Keratinocyte (primary cell): ENCODE measurements at regions not wholly inside any gene's neighbourhood (a gene's known extent, or its start where the extent isn't known, plus 50 kb on each side); places are given as distances from the start of the nearest gene placed in this dataset.
"Not testable (repeated sequence)": the region's sequence is repeated elsewhere in the genome, so short reads cannot be mapped to it uniquely, and the experiment has no call there.

Experiments used
- DNase-seq: peaks from one replicate; pipeline ENCODE4 v3.0.0-alpha.2; 2011; ENCODE audit warnings: low read depth, missing footprints, low spot score
- FAIRE-seq: peaks from 2 replicates; lab custom pipeline; 2011; peaks lifted over from hg19 to GRCh38; lab: Jason Lieb, UNC
- H2AFZ ChIP-seq: 2 replicates; pipeline ENCODE4 v1.6.0; 2012; ENCODE audit warnings: low read length, control low read depth, inconsistent platforms; ENCODE audit not compliant: control insufficient read depth
- H3K27ac ChIP-seq: 2 replicates; pipeline ENCODE4 v1.5.1; 2011; ENCODE audit warnings: low read length; ENCODE audit not compliant: control insufficient read depth, insufficient read depth
- H3K27me3 ChIP-seq: 3 replicates; pipeline ENCODE4 v1.6.0; 2011; ENCODE audit warnings: low read length; ENCODE audit not compliant: control insufficient read depth, insufficient read depth; ENCODE audit errors: extremely low read depth
- H3K36me3 ChIP-seq, 2 experiments: 2 replicates in 1 of 2; 3 replicates in 1 of 2; pipeline ENCODE4 v1.5.1; 2011; ENCODE audit warnings: low read length in 2 of 2, mild to moderate bottlenecking in 1 of 2; ENCODE audit not compliant: control insufficient read depth in 2 of 2, insufficient read depth in 2 of 2; ENCODE audit errors: extremely low read depth in 1 of 2
- H3K4me1 ChIP-seq: 3 replicates; pipeline ENCODE4 v1.5.1; 2011; ENCODE audit warnings: low read length; ENCODE audit not compliant: control insufficient read depth, insufficient read depth; ENCODE audit errors: extremely low read depth
- H3K4me2 ChIP-seq: 3 replicates; pipeline ENCODE4 v1.6.0; 2011; ENCODE audit warnings: low read depth, low read length; ENCODE audit not compliant: control insufficient read depth, insufficient read depth; ENCODE audit errors: extremely low read depth
- H3K4me3 ChIP-seq, 3 experiments: fragments of 200-600 bp in 1 of 3; sonication (generic) in 1 of 3; 2 replicates in 2 of 3; 3 replicates in 1 of 3; pipeline ENCODE4 v1.5.1; 2011 to 2016; ENCODE audit warnings: low read length in 3 of 3, mild to moderate bottlenecking in 3 of 3, control low read depth in 2 of 3, inconsistent platforms in 1 of 3, low read depth in 1 of 3, mixed read lengths in 1 of 3, mixed run types in 1 of 3, moderate library complexity in 1 of 3; ENCODE audit not compliant: control insufficient read depth in 2 of 3, insufficient read depth in 2 of 3; ENCODE audit errors: extremely low read depth in 1 of 3
- H3K79me2 ChIP-seq: 2 replicates; pipeline ENCODE4 v1.6.0; 2012; ENCODE audit warnings: low read length; ENCODE audit not compliant: control insufficient read depth, insufficient read depth
- H3K9ac ChIP-seq: 3 replicates; pipeline ENCODE4 v1.6.0; 2011; ENCODE audit warnings: low read length; ENCODE audit not compliant: control insufficient read depth, insufficient read depth; ENCODE audit errors: extremely low read depth
- H3K9me1 ChIP-seq: 3 replicates; pipeline ENCODE4 v1.6.0; 2011; ENCODE audit warnings: low read length; ENCODE audit not compliant: control insufficient read depth, insufficient read depth; ENCODE audit errors: extremely low read depth
- H3K9me3 ChIP-seq: 2 replicates; pipeline ENCODE4 v1.5.1; 2012; ENCODE audit warnings: low read depth, low read length; ENCODE audit not compliant: control insufficient read depth
- H4K20me1 ChIP-seq: 3 replicates; pipeline ENCODE4 v1.6.0; 2011; ENCODE audit warnings: low read length; ENCODE audit not compliant: control insufficient read depth, insufficient read depth; ENCODE audit errors: extremely low read depth
- EZH2 ChIP-seq: IDR thresholded peaks from one replicate; pipeline ENCODE4 v1.6.1; 2012; ENCODE audit warnings: inconsistent platforms, mild to moderate bottlenecking, low read length, moderate library complexity
- dilution Hi-C: fragments of 300-500 bp; cut with MboI; formaldehyde crosslinking; loops from one replicate; pipeline ENCODE4 v1.7.0; 2020; ENCODE audit warnings: low sequenced_read_pairs; ENCODE audit not compliant: extremely low pct_ligation_motif_present
- TF ChIP-seq, protein P1 (sequence below), 3 experiments: IDR thresholded peaks in 1 of 3; conservative IDR thresholded peaks in 1 of 3; optimal IDR thresholded peaks in 1 of 3; 2 replicates in 2 of 3; 3 replicates in 1 of 3; pipeline versions ENCODE3 to v1.5.1; 2011; ENCODE audit warnings: low read length in 3 of 3, mild to moderate bottlenecking in 3 of 3, moderate library complexity in 2 of 3, control low read depth in 1 of 3, inconsistent platforms in 1 of 3; ENCODE audit not compliant: insufficient read depth in 2 of 3; ENCODE audit errors: extremely low read depth in 1 of 3

DNA sequence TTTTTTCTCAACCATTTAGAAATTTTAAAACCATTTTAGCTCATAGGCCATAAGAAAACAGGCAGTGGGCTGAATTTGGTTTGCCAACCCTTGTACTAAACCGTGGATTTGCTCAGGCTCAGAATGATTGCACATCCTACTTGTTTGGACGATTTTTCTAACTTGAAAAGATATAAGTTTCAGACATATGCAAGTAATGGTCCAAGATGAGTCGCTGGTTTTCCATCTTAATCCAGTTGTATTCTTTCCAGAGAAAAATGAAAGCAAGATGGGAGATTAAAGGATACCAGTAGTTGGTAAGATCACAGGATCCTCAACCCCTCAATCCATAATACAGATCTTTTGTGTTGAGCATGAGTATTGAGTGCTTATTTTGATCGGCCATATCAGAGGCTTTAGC lies 250.9 kb downstream of the TINAG start:
- no peaks in the 10 kb centered on the region for H3K9me3 ChIP-seq
- no peaks in the 10 kb centered on the region for H3K79me2 ChIP-seq
- no peak overlapping the region for H3K27ac ChIP-seq
- FAIRE-seq (no peak), DNase-seq (no peak)
- no peak overlapping the region for H3K4me2 ChIP-seq
- no peaks in the 10 kb centered on the region for H3K9me1 ChIP-seq
- dilution Hi-C loops, result no loop called here
- H4K20me1 ChIP-seq, result no peaks in the 10 kb centered on the region
- no peaks in the 10 kb centered on the region for H3K4me1 ChIP-seq
- no peaks in the 10 kb centered on the region for H3K36me3 ChIP-seq
- no peak overlapping the region for H3K9ac ChIP-seq
- H3K4me3 ChIP-seq, result no peak overlapping the region
- H3K27me3 ChIP-seq, result no peaks in the 10 kb centered on the region
- TF ChIP-seq, protein P1, sequence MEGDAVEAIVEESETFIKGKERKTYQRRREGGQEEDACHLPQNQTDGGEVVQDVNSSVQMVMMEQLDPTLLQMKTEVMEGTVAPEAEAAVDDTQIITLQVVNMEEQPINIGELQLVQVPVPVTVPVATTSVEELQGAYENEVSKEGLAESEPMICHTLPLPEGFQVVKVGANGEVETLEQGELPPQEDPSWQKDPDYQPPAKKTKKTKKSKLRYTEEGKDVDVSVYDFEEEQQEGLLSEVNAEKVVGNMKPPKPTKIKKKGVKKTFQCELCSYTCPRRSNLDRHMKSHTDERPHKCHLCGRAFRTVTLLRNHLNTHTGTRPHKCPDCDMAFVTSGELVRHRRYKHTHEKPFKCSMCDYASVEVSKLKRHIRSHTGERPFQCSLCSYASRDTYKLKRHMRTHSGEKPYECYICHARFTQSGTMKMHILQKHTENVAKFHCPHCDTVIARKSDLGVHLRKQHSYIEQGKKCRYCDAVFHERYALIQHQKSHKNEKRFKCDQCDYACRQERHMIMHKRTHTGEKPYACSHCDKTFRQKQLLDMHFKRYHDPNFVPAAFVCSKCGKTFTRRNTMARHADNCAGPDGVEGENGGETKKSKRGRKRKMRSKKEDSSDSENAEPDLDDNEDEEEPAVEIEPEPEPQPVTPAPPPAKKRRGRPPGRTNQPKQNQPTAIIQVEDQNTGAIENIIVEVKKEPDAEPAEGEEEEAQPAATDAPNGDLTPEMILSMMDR (optimal IDR thresholded peaks at IDR 0.05 in 1 of 3, IDR thresholded peaks at IDR 0.05 in 1 of 3, conservative IDR thresholded peaks at IDR 0.05 in 1 of 3; ENCODE audit: extremely low read depth in 1 of 3, insufficient read depth in 2 of 3, low read length in 3 of 3), result no peak
- no peak for TF ChIP-seq EZH2
- no peak overlapping the region for H2AFZ ChIP-seq

DNA sequence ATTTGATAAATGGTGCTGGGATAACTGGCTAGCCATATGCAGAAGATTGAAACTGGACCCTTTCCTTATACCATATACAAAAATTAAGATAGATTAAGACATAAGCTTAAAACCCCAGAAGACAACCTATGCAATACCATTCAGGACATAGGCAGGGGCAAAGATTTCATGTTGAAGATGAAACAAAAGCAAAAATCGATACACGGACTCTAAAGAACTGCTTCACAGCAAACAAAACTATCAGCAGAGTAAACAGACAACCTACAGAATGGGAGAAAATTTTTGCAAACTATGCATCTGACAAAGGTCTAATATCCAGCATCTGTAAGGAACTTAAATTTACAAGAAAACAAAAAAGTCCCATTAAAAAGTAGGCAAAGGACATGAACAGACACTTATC lies 255.9 kb downstream of the TINAG start:
- DNase-seq, H3K4me2 ChIP-seq, H3K79me2 ChIP-seq, H2AFZ ChIP-seq, dilution Hi-C loops, H4K20me1 ChIP-seq, H3K4me3 ChIP-seq, H3K9me3 ChIP-seq, H3K9ac ChIP-seq, H3K27me3 ChIP-seq, H3K9me1 ChIP-seq, H3K36me3 ChIP-seq, H3K27ac ChIP-seq, H3K4me1 ChIP-seq, FAIRE-seq: not testable (repeated sequence)

DNA sequence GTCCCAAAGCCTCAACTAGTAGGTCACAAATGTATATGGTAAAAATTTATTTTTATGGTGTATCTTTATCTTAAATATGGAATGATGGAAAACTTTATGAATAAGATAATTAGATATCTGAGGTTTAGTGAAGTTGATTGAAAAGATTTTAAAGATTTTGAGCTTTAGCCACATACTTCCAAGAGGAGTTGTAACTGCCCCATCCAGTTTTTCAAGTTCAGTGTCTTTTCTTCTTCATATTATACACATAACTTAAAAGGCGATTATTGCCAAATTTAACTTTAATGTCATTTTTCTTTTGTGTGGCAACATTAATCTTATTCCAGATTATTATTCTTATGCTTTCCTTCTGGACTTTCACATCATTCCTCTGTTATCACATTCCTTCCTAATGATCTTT lies 266.4 kb downstream of the TINAG start:
- Histone ChIP-seq H3K27me3 (no peaks in the 10 kb centered on the region), H3K9ac (no peak overlapping the region), H3K4me2 (no peak overlapping the region), H3K4me1 (no peaks in the 10 kb centered on the region), H3K9me3 (no peaks in the 10 kb centered on the region), H4K20me1 (no peaks in the 10 kb centered on the region), H3K27ac (no peak overlapping the region), H3K36me3 (no peaks in the 10 kb centered on the region), H2AFZ (no peak overlapping the region), H3K79me2 (no peaks in the 10 kb centered on the region), H3K9me1 (no peaks in the 10 kb centered on the region), H3K4me3 (no peak overlapping the region)
- FAIRE-seq (no peak), DNase-seq (no peak)
- TF ChIP-seq, protein P1 (optimal IDR thresholded peaks at IDR 0.05 in 1 of 3, IDR thresholded peaks at IDR 0.05 in 1 of 3, conservative IDR thresholded peaks at IDR 0.05 in 1 of 3; ENCODE audit: extremely low read depth in 1 of 3, insufficient read depth in 2 of 3, low read length in 3 of 3), result no peak
- no peak for TF ChIP-seq EZH2
- dilution Hi-C loops, result no loop called here
